ENCODE measurements at regions not wholly inside any gene's neighbourhood (a gene's known extent, or its start where the extent isn't known, plus 50 kb on each side); places are given as distances from the start of the nearest gene placed in this dataset.

- TF ChIP-seq JUND (IDR thresholded peaks at IDR 0.05) (no peak), REST (IDR thresholded peaks at IDR 0.05) (no peak), HNF4A (conservative IDR thresholded peaks at IDR 0.05) (no peak), MAX (IDR thresholded peaks at IDR 0.05) (no peak), FOXA1 (IDR thresholded peaks at IDR 0.05) (no peak), YY1 (IDR thresholded peaks at IDR 0.05) (no peak), FOXA2 (IDR thresholded peaks at IDR 0.05) (no peak), TAF1 (conservative IDR thresholded peaks at IDR 0.05) (no peak), GABPA (IDR thresholded peaks at IDR 0.05 in 1 of 2, conservative IDR thresholded peaks at IDR 0.05 in 1 of 2) (no peak), RAD21 (IDR thresholded peaks at IDR 0.05) (no peak), RXRA (IDR thresholded peaks at IDR 0.05) (no peak)
- TF ChIP-seq, protein P1, sequence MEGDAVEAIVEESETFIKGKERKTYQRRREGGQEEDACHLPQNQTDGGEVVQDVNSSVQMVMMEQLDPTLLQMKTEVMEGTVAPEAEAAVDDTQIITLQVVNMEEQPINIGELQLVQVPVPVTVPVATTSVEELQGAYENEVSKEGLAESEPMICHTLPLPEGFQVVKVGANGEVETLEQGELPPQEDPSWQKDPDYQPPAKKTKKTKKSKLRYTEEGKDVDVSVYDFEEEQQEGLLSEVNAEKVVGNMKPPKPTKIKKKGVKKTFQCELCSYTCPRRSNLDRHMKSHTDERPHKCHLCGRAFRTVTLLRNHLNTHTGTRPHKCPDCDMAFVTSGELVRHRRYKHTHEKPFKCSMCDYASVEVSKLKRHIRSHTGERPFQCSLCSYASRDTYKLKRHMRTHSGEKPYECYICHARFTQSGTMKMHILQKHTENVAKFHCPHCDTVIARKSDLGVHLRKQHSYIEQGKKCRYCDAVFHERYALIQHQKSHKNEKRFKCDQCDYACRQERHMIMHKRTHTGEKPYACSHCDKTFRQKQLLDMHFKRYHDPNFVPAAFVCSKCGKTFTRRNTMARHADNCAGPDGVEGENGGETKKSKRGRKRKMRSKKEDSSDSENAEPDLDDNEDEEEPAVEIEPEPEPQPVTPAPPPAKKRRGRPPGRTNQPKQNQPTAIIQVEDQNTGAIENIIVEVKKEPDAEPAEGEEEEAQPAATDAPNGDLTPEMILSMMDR (IDR thresholded peaks at IDR 0.05; ENCODE audit: low read depth, low read length, missing input control), result no peak
- TF ChIP-seq, protein P2, sequence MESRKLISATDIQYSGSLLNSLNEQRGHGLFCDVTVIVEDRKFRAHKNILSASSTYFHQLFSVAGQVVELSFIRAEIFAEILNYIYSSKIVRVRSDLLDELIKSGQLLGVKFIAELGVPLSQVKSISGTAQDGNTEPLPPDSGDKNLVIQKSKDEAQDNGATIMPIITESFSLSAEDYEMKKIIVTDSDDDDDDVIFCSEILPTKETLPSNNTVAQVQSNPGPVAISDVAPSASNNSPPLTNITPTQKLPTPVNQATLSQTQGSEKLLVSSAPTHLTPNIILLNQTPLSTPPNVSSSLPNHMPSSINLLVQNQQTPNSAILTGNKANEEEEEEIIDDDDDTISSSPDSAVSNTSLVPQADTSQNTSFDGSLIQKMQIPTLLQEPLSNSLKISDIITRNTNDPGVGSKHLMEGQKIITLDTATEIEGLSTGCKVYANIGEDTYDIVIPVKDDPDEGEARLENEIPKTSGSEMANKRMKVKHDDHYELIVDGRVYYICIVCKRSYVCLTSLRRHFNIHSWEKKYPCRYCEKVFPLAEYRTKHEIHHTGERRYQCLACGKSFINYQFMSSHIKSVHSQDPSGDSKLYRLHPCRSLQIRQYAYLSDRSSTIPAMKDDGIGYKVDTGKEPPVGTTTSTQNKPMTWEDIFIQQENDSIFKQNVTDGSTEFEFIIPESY (IDR thresholded peaks at IDR 0.05), result no peak
Measured at GRCh38 chrX:3425031-3425430, 78.6 kb upstream of the MXRA5 start.

Data from liver (tissue), 3 donors.